Astrocyte (in vitro differentiated cells and primary cell): ENCODE measurements at regions not wholly inside any gene's neighbourhood (a gene's known extent, or its start where the extent isn't known, plus 50 kb on each side); places are given as distances from the start of the nearest gene placed in this dataset.

Source experiments
- DNase-seq: peaks from one replicate; pipeline ENCODE4 v3.0.0-alpha.2; 2010; ENCODE audit warnings: low read depth
- FAIRE-seq: peaks from 2 replicates; lab custom pipeline; 2011; peaks lifted over from hg19 to GRCh38; lab: Jason Lieb, UNC
- H2AFZ ChIP-seq: 2 replicates; pipeline ENCODE4 v1.6.0; 2012; ENCODE audit warnings: low read depth, low read length, inconsistent platforms
- H3K27ac ChIP-seq: 2 replicates; pipeline ENCODE4 v1.5.1; 2011; ENCODE audit warnings: low read depth, low read length, inconsistent platforms
- H3K27me3 ChIP-seq: 2 replicates; pipeline ENCODE4 v1.6.0; 2011; ENCODE audit warnings: low read length, inconsistent platforms; ENCODE audit not compliant: insufficient read depth
- H3K36me3 ChIP-seq: 2 replicates; pipeline ENCODE4 v1.5.1; 2011; ENCODE audit warnings: low read length, inconsistent platforms; ENCODE audit not compliant: insufficient read depth
- H3K4me1 ChIP-seq: 2 replicates; pipeline ENCODE4 v1.5.1; 2011; ENCODE audit warnings: low read length, inconsistent platforms; ENCODE audit not compliant: insufficient read depth
- H3K4me2 ChIP-seq: 2 replicates; pipeline ENCODE4 v1.6.0; 2012; ENCODE audit warnings: low read length, inconsistent platforms
- H3K4me3 ChIP-seq: 2 replicates; pipeline ENCODE4 v1.5.1; 2011; ENCODE audit warnings: low read depth, mild to moderate bottlenecking, low read length, inconsistent platforms; ENCODE audit not compliant: insufficient read depth
- H3K79me2 ChIP-seq: 2 replicates; pipeline ENCODE4 v1.6.0; 2012; ENCODE audit warnings: mild to moderate bottlenecking, low read length, inconsistent platforms; ENCODE audit not compliant: insufficient read depth
- H3K9ac ChIP-seq: 2 replicates; pipeline ENCODE4 v1.6.0; 2012; ENCODE audit warnings: mild to moderate bottlenecking, low read length, inconsistent platforms
- H3K9me3 ChIP-seq: 2 replicates; pipeline ENCODE4 v1.5.1; 2012; ENCODE audit warnings: low read depth, mild to moderate bottlenecking, low read length, inconsistent platforms; ENCODE audit not compliant: insufficient read depth
- H4K20me1 ChIP-seq: 2 replicates; pipeline ENCODE4 v1.6.0; 2012; ENCODE audit warnings: low read length, inconsistent platforms; ENCODE audit not compliant: insufficient read depth
- H3K27ac Mint-ChIP-seq: one replicate; pipeline ENCODE4 v1.8.0; 2021; ENCODE audit warnings: mild to moderate bottlenecking, mixed read lengths; ENCODE audit not compliant: unreplicated experiment
- H3K27me3 Mint-ChIP-seq: one replicate; pipeline ENCODE4 v1.8.0; 2021; ENCODE audit warnings: low read depth, mixed read lengths; ENCODE audit not compliant: unreplicated experiment
- H3K36me3 Mint-ChIP-seq: one replicate; pipeline ENCODE4 v1.8.0; 2021; ENCODE audit warnings: low read depth, mixed read lengths; ENCODE audit not compliant: unreplicated experiment
- H3K4me1 Mint-ChIP-seq: one replicate; pipeline ENCODE4 v1.8.0; 2021; ENCODE audit warnings: low read depth, mixed read lengths; ENCODE audit not compliant: unreplicated experiment
- H3K4me3 Mint-ChIP-seq: one replicate; pipeline ENCODE4 v1.8.0; 2021; ENCODE audit warnings: mild to moderate bottlenecking, moderate library complexity, mixed read lengths; ENCODE audit not compliant: unreplicated experiment
- H3K9me3 Mint-ChIP-seq: one replicate; pipeline ENCODE4 v1.8.0; 2021; ENCODE audit warnings: mild to moderate bottlenecking, mixed read lengths; ENCODE audit not compliant: unreplicated experiment
- EZH2 ChIP-seq: IDR thresholded peaks from 2 replicates; pipeline ENCODE4 v1.6.1; 2012; ENCODE audit warnings: mild to moderate bottlenecking, low read length, inconsistent platforms; ENCODE audit not compliant: insufficient read depth
- TF ChIP-seq, protein P1 (sequence below): IDR thresholded peaks from 2 replicates; pipeline ENCODE4 v1.5.1; 2011; ENCODE audit warnings: low read depth, mild to moderate bottlenecking, inconsistent platforms, low read length, moderate library complexity; ENCODE audit not compliant: insufficient read depth

DNA sequence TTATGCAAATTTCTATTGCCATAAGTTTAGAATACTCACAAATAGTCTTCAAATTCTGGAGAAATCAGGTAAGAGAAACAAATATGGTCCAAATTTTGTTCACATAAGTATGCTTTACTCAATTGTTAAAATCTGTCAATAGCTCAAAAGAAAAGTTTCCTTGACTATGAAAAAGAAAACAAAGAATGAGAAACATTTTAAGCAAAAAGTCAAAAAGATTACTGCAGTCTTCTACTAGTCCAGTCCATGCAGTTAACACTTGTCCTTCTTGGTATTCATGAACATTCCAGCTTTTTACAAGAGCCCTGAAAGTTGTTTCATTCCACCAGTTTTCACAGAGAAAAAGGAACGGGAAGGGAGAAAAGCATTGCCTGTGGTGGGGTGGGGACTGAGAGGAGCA is 54.7 kb upstream of the ZXDA start:
- H3K4me1 ChIP-seq, result no peaks in the 10 kb centered on the region
- H2AFZ ChIP-seq, result no peak overlapping the region
- H3K36me3 ChIP-seq, result no peaks in the 10 kb centered on the region
- Mint-ChIP-seq H3K4me3 (no peak overlapping the region), H3K36me3 (no peaks in the 10 kb centered on the region), H3K27ac (no peak overlapping the region), H3K27me3 (no peaks in the 10 kb centered on the region), H3K9me3 (peaks cover 3% of the 10 kb centered on the region), H3K4me1 (no peaks in the 10 kb centered on the region)
- TF ChIP-seq EZH2, result no peak
- TF ChIP-seq, protein P1, sequence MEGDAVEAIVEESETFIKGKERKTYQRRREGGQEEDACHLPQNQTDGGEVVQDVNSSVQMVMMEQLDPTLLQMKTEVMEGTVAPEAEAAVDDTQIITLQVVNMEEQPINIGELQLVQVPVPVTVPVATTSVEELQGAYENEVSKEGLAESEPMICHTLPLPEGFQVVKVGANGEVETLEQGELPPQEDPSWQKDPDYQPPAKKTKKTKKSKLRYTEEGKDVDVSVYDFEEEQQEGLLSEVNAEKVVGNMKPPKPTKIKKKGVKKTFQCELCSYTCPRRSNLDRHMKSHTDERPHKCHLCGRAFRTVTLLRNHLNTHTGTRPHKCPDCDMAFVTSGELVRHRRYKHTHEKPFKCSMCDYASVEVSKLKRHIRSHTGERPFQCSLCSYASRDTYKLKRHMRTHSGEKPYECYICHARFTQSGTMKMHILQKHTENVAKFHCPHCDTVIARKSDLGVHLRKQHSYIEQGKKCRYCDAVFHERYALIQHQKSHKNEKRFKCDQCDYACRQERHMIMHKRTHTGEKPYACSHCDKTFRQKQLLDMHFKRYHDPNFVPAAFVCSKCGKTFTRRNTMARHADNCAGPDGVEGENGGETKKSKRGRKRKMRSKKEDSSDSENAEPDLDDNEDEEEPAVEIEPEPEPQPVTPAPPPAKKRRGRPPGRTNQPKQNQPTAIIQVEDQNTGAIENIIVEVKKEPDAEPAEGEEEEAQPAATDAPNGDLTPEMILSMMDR, result no peak
- no peak overlapping the region for H3K4me2 ChIP-seq
- H3K4me3 ChIP-seq, result no peak overlapping the region
- no peak for DNase-seq
- H3K79me2 ChIP-seq, result no peaks in the 10 kb centered on the region
- H3K27me3 ChIP-seq, result no peaks in the 10 kb centered on the region
- peak; percentile 55 for FAIRE-seq
- no peaks in the 10 kb centered on the region for H3K9me3 ChIP-seq
- H3K27ac ChIP-seq, result no peak overlapping the region
- H3K9ac ChIP-seq, result no peak overlapping the region
- H4K20me1 ChIP-seq, result no peaks in the 10 kb centered on the region
